Tibial nerve (tissue), 3 donors: ENCODE measurements at regions not wholly inside any gene's neighbourhood (a gene's known extent, or its start where the extent isn't known, plus 50 kb on each side); places are given as distances from the start of the nearest gene placed in this dataset.
"Not testable (repeated sequence)": the region's sequence is repeated elsewhere in the genome, so short reads cannot be mapped to it uniquely, and the experiment has no call there.

ENCODE experiments used
- POLR2A ChIP-seq, 2 donors: fragments of 450-650 bp; IDR thresholded peaks; one replicate each; pipeline ENCODE4 v1.6.1; 2017; ENCODE audit warnings: antibody characterized with exemption in 2 of 2, mild to moderate bottlenecking in 2 of 2, moderate library complexity in 2 of 2
- TF ChIP-seq, protein P1 (sequence below), 5 experiments: fragments of 200-600 bp in 3 of 5; fragments of 450-650 bp in 2 of 5; sonication (generic) in 3 of 5; IDR thresholded peaks; one replicate each; pipeline ENCODE4 v1.5.1; 2016 to 2019; ENCODE audit warnings: antibody characterized with exemption in 5 of 5, mild to moderate bottlenecking in 3 of 5, moderate library complexity in 2 of 5

DNA sequence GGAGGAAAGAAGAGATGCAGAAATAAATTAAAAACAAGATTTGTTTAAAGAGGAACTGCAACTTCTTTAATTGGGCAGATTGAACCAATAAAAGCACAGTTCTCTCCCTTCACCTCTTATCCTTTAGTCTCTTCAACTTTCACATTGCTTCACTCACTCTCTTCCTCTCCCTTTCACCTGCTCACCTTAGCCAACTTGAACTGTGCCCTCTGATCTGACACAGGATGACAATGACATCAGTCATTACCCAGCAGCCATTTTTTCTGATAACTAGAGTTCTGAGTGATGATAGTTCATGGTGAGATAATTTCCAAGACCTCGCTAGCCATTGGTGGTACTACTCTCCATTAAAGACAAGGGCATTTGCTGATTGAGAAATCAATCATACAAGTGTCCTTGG, 134.9 kb upstream of the NBPF26 start:
- TF ChIP-seq, protein P1, sequence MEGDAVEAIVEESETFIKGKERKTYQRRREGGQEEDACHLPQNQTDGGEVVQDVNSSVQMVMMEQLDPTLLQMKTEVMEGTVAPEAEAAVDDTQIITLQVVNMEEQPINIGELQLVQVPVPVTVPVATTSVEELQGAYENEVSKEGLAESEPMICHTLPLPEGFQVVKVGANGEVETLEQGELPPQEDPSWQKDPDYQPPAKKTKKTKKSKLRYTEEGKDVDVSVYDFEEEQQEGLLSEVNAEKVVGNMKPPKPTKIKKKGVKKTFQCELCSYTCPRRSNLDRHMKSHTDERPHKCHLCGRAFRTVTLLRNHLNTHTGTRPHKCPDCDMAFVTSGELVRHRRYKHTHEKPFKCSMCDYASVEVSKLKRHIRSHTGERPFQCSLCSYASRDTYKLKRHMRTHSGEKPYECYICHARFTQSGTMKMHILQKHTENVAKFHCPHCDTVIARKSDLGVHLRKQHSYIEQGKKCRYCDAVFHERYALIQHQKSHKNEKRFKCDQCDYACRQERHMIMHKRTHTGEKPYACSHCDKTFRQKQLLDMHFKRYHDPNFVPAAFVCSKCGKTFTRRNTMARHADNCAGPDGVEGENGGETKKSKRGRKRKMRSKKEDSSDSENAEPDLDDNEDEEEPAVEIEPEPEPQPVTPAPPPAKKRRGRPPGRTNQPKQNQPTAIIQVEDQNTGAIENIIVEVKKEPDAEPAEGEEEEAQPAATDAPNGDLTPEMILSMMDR (IDR thresholded peaks at IDR 0.05), result not testable (repeated sequence)
- not testable (repeated sequence) for TF ChIP-seq POLR2A (IDR thresholded peaks at IDR 0.05)
